Naive thymus-derived CD4-positive, alpha-beta T cell (primary cell): ENCODE measurements at regions not wholly inside any gene's neighbourhood (a gene's known extent, or its start where the extent isn't known, plus 50 kb on each side); places are given as distances from the start of the nearest gene placed in this dataset.

Source experiments
- ATAC-seq: fragments of 150-1000 bp; cut with Tn5 transposase; 2 replicates; pipeline ENCODE4 v1.10.0; 2021; ENCODE audit warnings: mild to moderate bottlenecking, moderate library complexity
- CTCF ChIA-PET: fragments of 350-600 bp; sonication (Branson Sonifier 250); formaldehyde crosslinking; loops from one replicate; lab custom pipeline; 2021; ENCODE audit warnings: antibody characterized with exemption; lab: Charles Lee
- POLR2A ChIA-PET: fragments of 350-600 bp; sonication (Branson Sonifier 250); formaldehyde crosslinking; loops from one replicate; lab custom pipeline; 2021; ENCODE audit warnings: antibody characterized with exemption, inconsistent platforms; lab: Charles Lee
- DNase-seq, 9 donors: peaks; one replicate each; pipeline versions ENCODE4 v3.0.0 to v3.0.0-alpha.2; 2020 to 2022; ENCODE audit warnings: mixed read lengths in 1 of 9
- H3K27ac ChIP-seq: one replicate; pipeline ENCODE4 v1.7.0; 2013; ENCODE audit warnings: mild to moderate bottlenecking, low read depth, low read length, moderate library complexity
- H3K27me3 ChIP-seq, 2 donors: one replicate each; pipeline ENCODE4 v1.7.0; 2013; ENCODE audit warnings: low read length in 2 of 2, mild to moderate bottlenecking in 2 of 2, moderate library complexity in 2 of 2; ENCODE audit not compliant: control insufficient read depth in 2 of 2, insufficient read depth in 2 of 2
- H3K36me3 ChIP-seq, 3 experiments: 1 replicate in 2 of 3; 2 replicates in 1 of 3; pipeline ENCODE4 v1.7.0; 2013; ENCODE audit warnings: low read length in 3 of 3, mild to moderate bottlenecking in 3 of 3, moderate library complexity in 1 of 3; ENCODE audit not compliant: insufficient read depth in 3 of 3, control insufficient read depth in 2 of 3
- H3K4me1 ChIP-seq, 2 donors: one replicate each; pipeline ENCODE4 v1.7.0; 2013; ENCODE audit warnings: low read length in 2 of 2, mild to moderate bottlenecking in 2 of 2, moderate library complexity in 1 of 2; ENCODE audit not compliant: control insufficient read depth in 2 of 2, insufficient read depth in 2 of 2
- H3K4me3 ChIP-seq: 2 replicates; pipeline ENCODE4 v1.7.0; 2013; ENCODE audit warnings: mild to moderate bottlenecking, low read length
- H3K9me3 ChIP-seq, 3 experiments: 1 replicate in 2 of 3; 2 replicates in 1 of 3; pipeline ENCODE4 v1.7.0; 2013; ENCODE audit warnings: low read length in 3 of 3; ENCODE audit not compliant: control insufficient read depth in 2 of 3
- H3K27ac Mint-ChIP-seq, 9 donors: one replicate each; pipeline ENCODE4 v1.8.0; 2020 to 2022; ENCODE audit warnings: mixed read lengths in 9 of 9, mild to moderate bottlenecking in 8 of 9, moderate library complexity in 5 of 9, inconsistent platforms in 2 of 9
- H3K27me3 Mint-ChIP-seq, 5 donors: one replicate each; pipeline ENCODE4 v1.8.0; 2021 to 2022; ENCODE audit warnings: mixed read lengths in 5 of 5, mild to moderate bottlenecking in 1 of 5
- H3K36me3 Mint-ChIP-seq, 5 donors: one replicate each; pipeline ENCODE4 v1.8.0; 2020 to 2022; ENCODE audit warnings: mixed read lengths in 5 of 5, mild to moderate bottlenecking in 3 of 5, inconsistent platforms in 1 of 5
- H3K4me1 Mint-ChIP-seq, 7 donors: one replicate each; pipeline ENCODE4 v1.8.0; 2020 to 2022; ENCODE audit warnings: mixed read lengths in 7 of 7, mild to moderate bottlenecking in 3 of 7, inconsistent platforms in 1 of 7
- H3K4me3 Mint-ChIP-seq, 10 donors: one replicate each; pipeline ENCODE4 v1.8.0; 2020 to 2022; ENCODE audit warnings: mild to moderate bottlenecking in 10 of 10, mixed read lengths in 10 of 10, moderate library complexity in 6 of 10, inconsistent platforms in 2 of 10
- H3K9me3 Mint-ChIP-seq, 11 donors: one replicate each; pipeline ENCODE4 v1.8.0; 2020 to 2022; ENCODE audit warnings: mixed read lengths in 11 of 11, mild to moderate bottlenecking in 4 of 11, inconsistent platforms in 1 of 11, moderate library complexity in 1 of 11
- intact Hi-C, 2 donors: fragments of 100-400 bp; cut with micrococcal nuclease; formaldehyde crosslinking; loops; one replicate each; pipeline ENCODE4 v1.15.1; 2023

DNA sequence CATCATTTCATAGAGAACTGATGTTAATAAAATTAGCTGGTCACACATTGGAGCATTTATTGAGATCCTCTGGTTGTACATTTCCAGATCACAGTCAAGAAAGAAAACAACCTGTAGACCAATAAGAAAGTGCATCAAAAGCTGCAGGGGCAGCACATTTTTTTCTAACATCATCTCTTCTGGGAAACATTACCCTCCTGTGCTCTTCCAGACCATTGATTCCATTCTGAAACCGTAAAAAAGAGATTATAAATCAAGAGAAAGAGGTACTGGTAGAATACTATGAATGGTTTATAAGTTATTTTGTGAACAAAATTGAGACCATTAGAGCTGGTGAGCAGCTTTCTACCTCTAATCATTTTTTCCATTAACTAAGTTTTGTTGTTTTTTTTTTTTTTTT is 1548.2 kb upstream of the CELF4 start:
- H3K36me3 Mint-ChIP-seq: no peaks in the 10 kb centered on the region
- no peaks in the 10 kb centered on the region for H3K9me3 ChIP-seq
- no peak for DNase-seq
- H3K4me1 Mint-ChIP-seq: peaks cover 0 to 2% (median 0%) of the 10 kb centered on the region in 7 donors
- no peak for ATAC-seq
- intact Hi-C loops: no loop called here
- CTCF ChIA-PET: no interaction called here
- H3K4me1 ChIP-seq: no peaks in the 10 kb centered on the region
- no peaks in the 10 kb centered on the region for H3K27me3 ChIP-seq
- peaks cover 0 to 17% (median 2%) of the 10 kb centered on the region in 11 donors for H3K9me3 Mint-ChIP-seq
- no peak overlapping the region for H3K27ac Mint-ChIP-seq
- no peak overlapping the region for H3K4me3 Mint-ChIP-seq
- no peak overlapping the region for H3K4me3 ChIP-seq
- no peaks in the 10 kb centered on the region for H3K27me3 Mint-ChIP-seq
- no peaks in the 10 kb centered on the region for H3K36me3 ChIP-seq
- H3K27ac ChIP-seq: no peak overlapping the region
- POLR2A ChIA-PET: no interaction called here

- CTCF ChIA-PET: no interaction called here
- peaks cover 0 to 15% (median 0%) of the 10 kb centered on the region in 11 donors for H3K9me3 Mint-ChIP-seq
- Histone ChIP-seq H3K27me3 (no peaks in the 10 kb centered on the region), H3K36me3 (no peaks in the 10 kb centered on the region), H3K27ac (no peak overlapping the region), H3K4me1 (no peaks in the 10 kb centered on the region), H3K4me3 (no peak overlapping the region), H3K9me3 (no peaks in the 10 kb centered on the region)
- intact Hi-C loops: no loop called here
- H3K4me3 Mint-ChIP-seq: no peak overlapping the region
- H3K27me3 Mint-ChIP-seq: no peaks in the 10 kb centered on the region
- no peaks in the 10 kb centered on the region for H3K36me3 Mint-ChIP-seq
- no peak for ATAC-seq
- POLR2A ChIA-PET: no interaction called here
- no peaks in the 10 kb centered on the region for H3K4me1 Mint-ChIP-seq
- H3K27ac Mint-ChIP-seq: no peak overlapping the region
- no peak for DNase-seq
These were observed 1539.5 kb upstream of the CELF4 start for GRCh38 chr18:39105104-39105503.

- ChIA-PET POLR2A (no interaction called here), CTCF (no interaction called here)
- peaks cover 0 to 5% (median 2%) of the 10 kb centered on the region in 11 donors for H3K9me3 Mint-ChIP-seq
- no peaks in the 10 kb centered on the region for H3K4me1 Mint-ChIP-seq
- ATAC-seq (no peak), DNase-seq (no peak)
- H3K9me3 ChIP-seq: no peaks in the 10 kb centered on the region
- H3K27ac ChIP-seq: no peak overlapping the region
- H3K4me3 ChIP-seq: no peak overlapping the region
- no peak overlapping the region for H3K27ac Mint-ChIP-seq
- no peak overlapping the region for H3K4me3 Mint-ChIP-seq
- H3K27me3 Mint-ChIP-seq: no peaks in the 10 kb centered on the region
- H3K4me1 ChIP-seq: no peaks in the 10 kb centered on the region
- H3K36me3 ChIP-seq: no peaks in the 10 kb centered on the region
- intact Hi-C loops: no loop called here
- H3K36me3 Mint-ChIP-seq: no peaks in the 10 kb centered on the region
- no peaks in the 10 kb centered on the region for H3K27me3 ChIP-seq
These were observed 1507.4 kb upstream of the CELF4 start for GRCh38 chr18:39072970-39073369.

DNA sequence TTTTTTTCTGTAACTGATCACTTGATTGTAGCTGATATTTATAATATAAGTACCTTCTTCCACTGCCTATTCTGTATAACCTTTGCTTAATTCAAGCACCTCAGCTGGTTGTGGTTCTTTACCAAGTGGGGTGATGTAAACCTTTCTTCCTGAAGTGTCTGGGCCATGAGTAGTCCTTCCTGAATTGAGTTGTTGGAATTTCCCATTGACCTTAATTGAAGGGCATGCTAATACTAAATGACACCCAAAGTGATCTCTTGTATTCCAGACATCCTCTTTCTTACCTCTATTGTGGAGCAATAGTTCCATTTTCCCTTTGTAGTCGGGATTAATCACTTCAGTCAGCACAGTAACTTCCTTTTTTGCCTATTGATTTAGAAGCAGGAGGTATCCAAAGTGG is 1496.8 kb upstream of the CELF4 start:
- CTCF ChIA-PET: no interaction called here

DNA sequence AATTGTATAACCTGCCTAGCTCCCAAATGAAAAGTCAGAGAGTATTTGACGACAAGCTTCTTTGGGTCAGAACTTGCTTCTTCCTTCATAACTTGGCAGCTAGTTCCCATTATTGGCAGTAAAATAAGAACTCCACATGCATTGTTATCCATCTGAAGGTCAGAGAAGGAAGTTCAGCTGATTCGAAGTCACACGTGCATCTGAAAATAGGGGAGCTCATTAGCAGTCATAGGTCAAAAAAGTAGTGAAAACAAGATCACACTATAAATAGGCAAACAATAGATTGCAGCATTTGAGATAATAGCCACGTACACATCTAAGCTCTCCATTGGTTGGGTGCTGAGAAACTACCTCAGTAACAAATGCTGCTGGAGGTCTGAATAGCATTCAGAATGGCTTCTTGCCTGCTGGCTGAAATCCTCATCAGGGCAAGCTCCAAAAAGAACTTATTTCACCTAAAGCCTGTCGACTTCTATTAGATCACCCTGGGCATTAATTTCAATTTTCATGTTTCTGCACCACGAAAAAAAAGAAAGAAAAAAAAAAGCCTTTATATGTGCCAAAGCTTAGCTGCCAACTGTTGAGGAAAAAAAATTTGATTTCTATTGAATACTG is 1492.9 kb upstream of the CELF4 start:
- Mint-ChIP-seq H3K27me3 (no peaks in the 10 kb centered on the region), H3K9me3 (peaks cover 0 to 22% (median 0%) of the 10 kb centered on the region in 11 donors), H3K36me3 (no peaks in the 10 kb centered on the region), H3K4me1 (no peaks in the 10 kb centered on the region), H3K27ac (no peak overlapping the region), H3K4me3 (no peak overlapping the region)
- ChIA-PET POLR2A (no interaction called here), CTCF (no interaction called here)
- H3K4me1 ChIP-seq: no peaks in the 10 kb centered on the region
- ATAC-seq: no peak
- H3K4me3 ChIP-seq: no peak overlapping the region
- H3K9me3 ChIP-seq: no peaks in the 10 kb centered on the region
- H3K27ac ChIP-seq: no peak overlapping the region
- H3K36me3 ChIP-seq: no peaks in the 10 kb centered on the region
- intact Hi-C loops: no loop called here
- H3K27me3 ChIP-seq: no peaks in the 10 kb centered on the region
- DNase-seq: no peak

More for the DNA sequence above, 1496.8 kb upstream of the CELF4 start:
- H3K4me3 Mint-ChIP-seq: no peak overlapping the region
- no peaks in the 10 kb centered on the region for H3K9me3 ChIP-seq
- no peaks in the 10 kb centered on the region for H3K4me1 ChIP-seq
- H3K4me3 ChIP-seq: no peak overlapping the region
- no peaks in the 10 kb centered on the region for H3K27me3 Mint-ChIP-seq
- POLR2A ChIA-PET: no interaction called here
- no peaks in the 10 kb centered on the region for H3K27me3 ChIP-seq
- DNase-seq (no peak), ATAC-seq (no peak)
- peaks cover 0 to 28% (median 3%) of the 10 kb centered on the region in 11 donors for H3K9me3 Mint-ChIP-seq
- intact Hi-C loops: no loop called here
- H3K27ac Mint-ChIP-seq: no peak overlapping the region
- H3K36me3 ChIP-seq: no peaks in the 10 kb centered on the region
- no peaks in the 10 kb centered on the region for H3K36me3 Mint-ChIP-seq
- no peaks in the 10 kb centered on the region for H3K4me1 Mint-ChIP-seq
- no peak overlapping the region for H3K27ac ChIP-seq

GRCh38 chr18:39057423-39058064 is 1491.9 kb upstream of the CELF4 start:
- no peak overlapping the region for H3K4me3 Mint-ChIP-seq
- no peaks in the 10 kb centered on the region for H3K36me3 ChIP-seq

DNA sequence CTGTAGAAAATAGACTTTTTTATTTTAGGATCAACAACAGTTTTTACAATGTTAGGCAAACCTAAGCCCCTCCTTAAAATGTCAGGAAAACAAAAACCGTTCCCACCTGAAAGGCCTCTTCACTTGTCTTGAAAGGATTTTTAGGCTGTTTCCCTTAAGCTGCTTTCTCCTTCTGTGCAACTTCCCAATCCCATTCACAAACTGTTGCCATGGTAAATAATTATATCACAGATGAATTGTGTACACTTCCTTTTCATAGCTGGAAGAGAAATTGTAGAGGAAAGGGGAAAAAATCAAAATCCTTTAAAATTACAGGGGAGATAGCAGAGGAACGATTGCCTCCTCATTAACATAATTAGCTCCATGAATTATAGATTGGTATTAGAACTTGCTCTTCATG is 1488.0 kb upstream of the CELF4 start:
- Histone ChIP-seq H3K4me1 (no peaks in the 10 kb centered on the region), H3K36me3 (no peaks in the 10 kb centered on the region), H3K27me3 (no peaks in the 10 kb centered on the region), H3K9me3 (no peaks in the 10 kb centered on the region), H3K27ac (no peak overlapping the region), H3K4me3 (no peak overlapping the region)
- Mint-ChIP-seq H3K36me3 (no peaks in the 10 kb centered on the region), H3K9me3 (peaks cover 0 to 28% (median 1%) of the 10 kb centered on the region in 11 donors), H3K4me1 (no peaks in the 10 kb centered on the region), H3K27me3 (no peaks in the 10 kb centered on the region), H3K27ac (no peak overlapping the region), H3K4me3 (no peak overlapping the region)
- ChIA-PET POLR2A (no interaction called here), CTCF (no interaction called here)
- intact Hi-C loops: no loop called here
- ATAC-seq (no peak), DNase-seq (no peak)

More at GRCh38 chr18:39057423-39058064, 1491.9 kb upstream of the CELF4 start:
- no peak overlapping the region for H3K27ac Mint-ChIP-seq
- ChIA-PET POLR2A (no interaction called here), CTCF (no interaction called here)
- ATAC-seq: no peak
- Histone ChIP-seq H3K4me3 (no peak overlapping the region), H3K27me3 (no peaks in the 10 kb centered on the region), H3K4me1 (no peaks in the 10 kb centered on the region), H3K27ac (no peak overlapping the region), H3K9me3 (no peaks in the 10 kb centered on the region)
- no peak for DNase-seq
- no peaks in the 10 kb centered on the region for H3K36me3 Mint-ChIP-seq
- H3K4me1 Mint-ChIP-seq: no peaks in the 10 kb centered on the region
- intact Hi-C loops: no loop called here
- H3K9me3 Mint-ChIP-seq: peaks cover 0 to 22% (median 2%) of the 10 kb centered on the region in 11 donors
- no peaks in the 10 kb centered on the region for H3K27me3 Mint-ChIP-seq
